Stimulated activated memory B cell treated with anti-CD40 and anti-IgM and Interleukin-4, amounts not matched to agents 10 μg/mL and 1 μg/mL and 100 μg/mL, for 72 hours (primary cell): ENCODE measurements at regions not wholly inside any gene's neighbourhood (a gene's known extent, or its start where the extent isn't known, plus 50 kb on each side); places are given as distances from the start of the nearest gene placed in this dataset.
"Not testable (repeated sequence)": the region's sequence is repeated elsewhere in the genome, so short reads cannot be mapped to it uniquely, and the experiment has no call there.

ENCODE experiments used
- ATAC-seq: fragments of 150-1000 bp; cut with Tn5 transposase; 2 replicates; pipeline ENCODE4 v1.10.0; 2021
- H3K27ac Mint-ChIP-seq: one replicate; pipeline ENCODE4 v1.8.0; 2022; ENCODE audit warnings: mild to moderate bottlenecking, mixed read lengths
- H3K27me3 Mint-ChIP-seq: one replicate; pipeline ENCODE4 v1.8.0; 2022; ENCODE audit warnings: mixed read lengths
- H3K36me3 Mint-ChIP-seq: one replicate; pipeline ENCODE4 v1.8.0; 2022; ENCODE audit warnings: mixed read lengths
- H3K4me1 Mint-ChIP-seq: one replicate; pipeline ENCODE4 v1.8.0; 2022; ENCODE audit warnings: mixed read lengths
- H3K4me3 Mint-ChIP-seq: one replicate; pipeline ENCODE4 v1.8.0; 2022; ENCODE audit warnings: mild to moderate bottlenecking, moderate library complexity, mixed read lengths
- H3K9me3 Mint-ChIP-seq: one replicate; pipeline ENCODE4 v1.8.0; 2022; ENCODE audit warnings: mixed read lengths

DNA sequence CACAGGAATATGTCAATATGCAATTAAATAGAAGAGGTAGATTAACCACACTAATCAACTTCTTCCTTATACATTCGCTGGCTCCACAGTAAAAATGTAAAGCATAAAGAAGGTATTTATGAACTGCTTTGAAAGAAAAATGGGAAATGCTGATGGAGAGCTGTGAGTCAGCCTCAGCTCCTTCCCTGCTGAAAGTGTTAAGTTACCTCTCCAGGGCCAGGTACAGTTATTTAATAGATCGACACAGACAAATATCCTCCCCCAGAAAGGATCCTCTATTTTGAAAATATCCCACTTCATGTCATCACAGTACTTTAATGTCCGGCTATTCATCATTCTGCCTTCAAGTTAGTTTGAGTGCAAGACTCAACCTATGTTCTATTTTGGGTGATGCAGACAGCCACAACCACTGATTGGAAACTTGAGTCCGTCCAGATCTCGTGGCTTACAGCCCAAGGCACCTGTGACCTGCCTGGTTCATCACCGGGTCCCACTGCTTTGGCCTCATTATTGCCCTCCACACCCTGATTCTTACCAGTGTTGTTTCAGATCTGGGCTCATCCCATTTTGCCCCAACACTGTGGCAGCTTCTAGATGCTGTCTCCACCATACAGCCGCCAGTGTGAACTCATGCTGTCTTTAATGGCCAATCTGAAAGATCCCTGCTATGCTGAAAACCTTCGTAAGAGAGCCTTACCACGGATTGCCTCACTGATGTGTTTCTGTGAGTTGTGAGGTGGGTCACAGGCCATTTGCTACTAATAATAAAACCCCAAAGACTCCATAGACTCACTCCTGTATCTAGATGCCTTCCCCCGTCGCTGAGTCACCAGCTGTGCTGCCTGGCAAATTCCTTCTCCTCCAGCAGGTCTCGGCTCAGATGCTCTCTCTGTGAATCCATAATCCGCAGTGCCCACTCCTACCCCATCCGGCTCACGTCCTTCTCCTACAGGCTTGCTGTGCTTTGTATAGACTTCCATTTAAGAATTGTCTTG is 56.2 kb upstream of the DDAH1 start:
- not testable (repeated sequence) for H3K36me3 Mint-ChIP-seq, H3K4me3 Mint-ChIP-seq, H3K27me3 Mint-ChIP-seq, H3K9me3 Mint-ChIP-seq, H3K27ac Mint-ChIP-seq, H3K4me1 Mint-ChIP-seq
- peak; percentile 10 for ATAC-seq

DNA sequence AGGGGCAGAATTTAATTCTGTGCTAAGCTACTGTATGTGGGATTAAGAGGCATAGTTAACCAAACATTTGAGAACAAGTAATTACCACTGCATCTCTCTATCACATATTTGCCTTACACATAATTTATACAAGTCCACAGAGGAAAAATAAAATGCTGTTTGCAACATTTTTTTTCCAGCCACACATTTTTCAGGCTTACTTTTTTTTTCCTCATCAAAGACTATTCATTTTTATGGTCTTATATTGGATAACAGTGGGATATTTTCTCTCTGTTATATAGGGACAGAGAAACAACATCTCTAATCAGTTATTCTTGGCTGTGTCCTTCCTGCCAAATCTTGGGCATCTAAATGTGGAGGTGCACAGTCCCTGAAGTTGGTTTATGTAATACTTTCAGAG is 57.5 kb upstream of the DDAH1 start:
- not testable (repeated sequence) for H3K36me3 Mint-ChIP-seq, ATAC-seq, H3K9me3 Mint-ChIP-seq, H3K4me3 Mint-ChIP-seq, H3K27me3 Mint-ChIP-seq, H3K4me1 Mint-ChIP-seq, H3K27ac Mint-ChIP-seq

DNA sequence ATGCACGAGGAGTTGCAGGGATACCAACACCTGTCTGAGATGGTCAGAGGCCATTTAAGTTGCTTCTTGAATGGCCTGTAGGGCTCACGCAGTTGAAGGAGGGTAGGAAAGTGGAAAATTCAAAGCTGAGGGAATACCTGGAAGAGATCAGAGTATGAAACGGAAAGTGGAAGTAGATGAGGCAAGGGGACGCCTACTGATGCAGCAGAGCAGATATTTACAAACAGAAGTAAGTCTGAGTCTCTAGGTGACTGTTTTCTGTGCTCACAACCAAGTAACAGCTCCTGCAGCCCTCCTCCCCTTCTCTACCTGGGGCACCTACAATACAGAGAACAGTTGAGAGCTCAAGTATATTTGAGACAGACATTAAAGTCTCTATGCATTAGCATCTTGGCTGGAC is 57.5 kb upstream of the CCN1 start:
- not testable (repeated sequence) for H3K36me3 Mint-ChIP-seq, ATAC-seq, H3K9me3 Mint-ChIP-seq, H3K27ac Mint-ChIP-seq, H3K4me3 Mint-ChIP-seq, H3K4me1 Mint-ChIP-seq, H3K27me3 Mint-ChIP-seq

DNA sequence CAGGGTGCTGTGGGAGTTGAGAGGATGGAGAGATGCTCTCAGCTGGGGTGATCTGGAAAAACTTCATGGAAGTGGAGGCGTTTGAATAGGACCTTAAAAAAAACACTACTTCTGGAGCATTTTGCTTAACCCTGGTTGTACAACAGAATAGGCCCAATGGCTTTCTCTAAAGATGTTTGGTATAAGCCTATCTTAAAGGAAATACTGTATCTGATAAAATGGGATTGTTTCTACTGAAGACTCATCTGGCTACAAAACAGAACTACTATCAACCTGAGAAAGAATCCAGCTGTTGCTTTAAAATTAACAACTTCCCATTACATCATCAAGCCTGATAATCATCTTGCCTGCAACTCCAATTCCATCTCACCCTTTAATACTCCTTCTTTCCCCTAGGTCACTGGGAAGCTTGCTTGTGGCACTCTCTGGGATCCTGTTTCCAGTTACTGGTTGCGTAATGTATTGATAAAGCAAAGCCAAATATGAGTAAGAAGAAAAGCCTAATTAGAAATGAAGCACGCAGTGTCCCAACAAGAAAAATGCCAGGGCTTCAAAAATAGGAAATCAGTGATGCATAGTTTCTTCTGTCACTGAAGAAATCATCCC is 56.2 kb upstream of the CCN1 start:
- not testable (repeated sequence) for H3K9me3 Mint-ChIP-seq, ATAC-seq, H3K4me1 Mint-ChIP-seq, H3K27me3 Mint-ChIP-seq, H3K27ac Mint-ChIP-seq, H3K36me3 Mint-ChIP-seq, H3K4me3 Mint-ChIP-seq

DNA sequence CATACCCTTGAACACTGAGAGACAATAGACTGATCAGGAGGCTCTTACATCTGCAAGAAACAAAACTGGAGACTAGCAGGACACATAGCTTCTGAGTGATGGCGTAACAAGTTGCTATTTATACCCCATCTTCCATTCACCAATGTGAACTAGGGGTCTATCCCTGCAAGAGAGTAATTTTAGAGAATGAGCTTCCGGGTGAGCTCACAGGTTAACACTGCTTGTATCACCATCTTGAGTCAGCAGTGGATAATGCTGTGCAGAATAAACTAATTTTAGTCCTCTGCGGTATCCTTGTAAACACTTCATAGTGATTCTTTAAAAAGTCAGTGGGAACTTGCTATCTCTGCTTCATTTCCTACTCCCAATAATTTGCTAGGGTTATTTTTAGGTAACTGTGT is 55.0 kb upstream of the CCN1 start:
- not testable (repeated sequence) for H3K4me3 Mint-ChIP-seq, H3K27ac Mint-ChIP-seq, H3K9me3 Mint-ChIP-seq

DNA sequence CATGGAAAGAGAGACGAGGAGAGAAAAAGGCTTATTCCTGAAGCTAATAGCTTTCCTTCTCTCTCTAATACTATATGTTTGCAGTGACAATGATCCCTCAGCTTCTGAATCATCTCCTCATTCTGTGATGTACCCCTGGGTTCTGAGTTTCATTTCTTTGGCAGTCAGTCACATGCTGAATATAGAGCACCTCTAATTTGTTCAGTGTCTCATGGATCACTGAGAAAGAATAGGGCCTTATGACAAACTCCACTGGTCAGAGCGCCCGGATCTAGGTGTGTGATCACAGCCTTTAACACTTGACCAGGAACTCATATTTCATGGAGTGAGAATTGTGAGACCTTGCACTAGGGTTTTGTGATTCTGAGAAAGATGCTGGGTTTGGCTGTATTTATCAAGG is 54.3 kb upstream of the CCN1 start:
- H3K4me1 Mint-ChIP-seq, H3K4me3 Mint-ChIP-seq, H3K9me3 Mint-ChIP-seq, ATAC-seq, H3K27ac Mint-ChIP-seq, H3K27me3 Mint-ChIP-seq, H3K36me3 Mint-ChIP-seq: not testable (repeated sequence)

More for the DNA sequence above, 55.0 kb upstream of the CCN1 start:
- H3K36me3 Mint-ChIP-seq, H3K4me1 Mint-ChIP-seq, H3K27me3 Mint-ChIP-seq, ATAC-seq: not testable (repeated sequence)

DNA sequence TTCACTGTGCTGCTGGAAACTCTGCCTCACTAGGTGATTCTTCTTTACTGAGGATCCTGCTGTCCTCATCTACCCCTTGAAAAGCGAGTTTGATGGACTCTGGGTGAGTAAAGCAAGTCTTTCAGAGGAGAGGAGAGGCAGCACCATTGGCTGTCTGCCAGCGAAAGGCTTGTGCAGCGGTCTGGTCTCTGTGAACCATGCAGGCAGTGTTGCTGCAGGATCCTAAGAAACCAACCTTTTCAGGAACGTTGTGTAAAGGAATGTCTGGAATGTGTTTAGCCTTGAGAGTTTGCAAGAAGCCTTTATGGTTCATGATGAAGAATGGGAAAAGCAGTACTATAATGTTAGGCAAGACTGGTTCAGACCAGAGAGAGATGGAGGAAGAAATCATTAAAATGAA is 53.4 kb upstream of the CCN1 start:
- H3K27ac Mint-ChIP-seq, H3K36me3 Mint-ChIP-seq, H3K9me3 Mint-ChIP-seq, H3K4me3 Mint-ChIP-seq, H3K27me3 Mint-ChIP-seq, ATAC-seq, H3K4me1 Mint-ChIP-seq: not testable (repeated sequence)
